ENCODE measurements at regions not wholly inside any gene's neighbourhood (a gene's known extent, or its start where the extent isn't known, plus 50 kb on each side); places are given as distances from the start of the nearest gene placed in this dataset.
"Not testable (repeated sequence)": the region's sequence is repeated elsewhere in the genome, so short reads cannot be mapped to it uniquely, and the experiment has no call there.

DNA sequence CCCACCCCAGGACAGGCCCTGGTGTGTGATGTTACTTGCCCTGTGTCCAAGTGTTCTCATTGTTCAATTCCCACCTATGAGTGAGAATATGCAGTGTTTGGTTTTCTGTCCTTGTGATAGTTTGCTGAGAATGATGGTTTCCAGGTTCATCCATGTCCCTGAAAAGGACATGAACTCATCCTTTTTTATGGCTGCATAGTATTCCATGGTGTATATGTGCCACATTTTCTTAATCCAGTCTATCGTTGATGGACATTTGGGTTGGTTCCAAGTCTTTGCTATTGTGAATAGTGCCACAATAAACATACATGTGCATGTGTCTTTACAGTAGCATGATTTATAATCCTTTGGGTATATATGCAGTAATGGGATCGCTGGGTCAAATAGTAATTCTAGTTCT lies 340.2 kb upstream of the MEIS1 start:
- H3K4me3 ChIP-seq (ENCODE audit: insufficient read depth, low read depth, low read length); H3K4me1 ChIP-seq (ENCODE audit: control insufficient read depth, insufficient read depth, low read length); H3K27ac ChIP-seq (ENCODE audit: insufficient read depth, low read depth, low read length, poor library complexity, severe bottlenecking); H3K36me3 ChIP-seq (ENCODE audit: control insufficient read depth, insufficient read depth, low read length); H3K9me3 ChIP-seq (ENCODE audit: control insufficient read depth, low read length); H3K27me3 ChIP-seq (ENCODE audit: control insufficient read depth, insufficient read depth, low read length, poor library complexity, severe bottlenecking): not testable (repeated sequence)
- WGBS, 2 experiments = 83% methylated on average over 1 of the region's 2 CpGs; no CpG with 5 or more reads in 1 of the 2 experiments

DNA sequence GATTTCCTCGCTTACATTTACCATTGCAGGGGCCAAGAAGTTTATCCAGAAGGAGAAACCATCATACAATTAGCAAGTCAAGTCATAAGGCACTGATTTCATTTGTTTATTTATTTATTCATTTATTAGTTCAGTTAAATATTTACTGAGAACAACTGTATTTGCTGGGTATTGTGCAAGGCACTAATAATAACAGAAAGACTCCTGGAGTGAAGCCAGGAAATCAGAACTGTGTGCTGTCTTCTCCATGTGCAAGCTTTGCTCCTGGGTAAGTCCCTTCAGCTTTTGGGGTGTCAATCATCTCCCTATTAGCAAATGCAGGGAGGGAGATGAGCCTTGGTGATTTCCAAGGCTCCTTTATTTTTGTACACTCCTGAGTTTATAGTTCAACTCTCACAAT lies 341.6 kb upstream of the MEIS1 start:
- WGBS, 2 experiments = 95 to 100% methylated on average over 1 of the region's 1 CpG
- Histone ChIP-seq H3K36me3 (ENCODE audit: control insufficient read depth, insufficient read depth, low read length) (no peaks in the 10 kb centered on the region), H3K4me1 (ENCODE audit: control insufficient read depth, insufficient read depth, low read length) (no peaks in the 10 kb centered on the region), H3K9me3 (ENCODE audit: control insufficient read depth, low read length) (no peaks in the 10 kb centered on the region), H3K27me3 (ENCODE audit: control insufficient read depth, insufficient read depth, low read length, poor library complexity, severe bottlenecking) (no peaks in the 10 kb centered on the region), H3K4me3 (ENCODE audit: insufficient read depth, low read depth, low read length) (no peak overlapping the region), H3K27ac (ENCODE audit: insufficient read depth, low read depth, low read length, poor library complexity, severe bottlenecking) (no peak overlapping the region)

DNA sequence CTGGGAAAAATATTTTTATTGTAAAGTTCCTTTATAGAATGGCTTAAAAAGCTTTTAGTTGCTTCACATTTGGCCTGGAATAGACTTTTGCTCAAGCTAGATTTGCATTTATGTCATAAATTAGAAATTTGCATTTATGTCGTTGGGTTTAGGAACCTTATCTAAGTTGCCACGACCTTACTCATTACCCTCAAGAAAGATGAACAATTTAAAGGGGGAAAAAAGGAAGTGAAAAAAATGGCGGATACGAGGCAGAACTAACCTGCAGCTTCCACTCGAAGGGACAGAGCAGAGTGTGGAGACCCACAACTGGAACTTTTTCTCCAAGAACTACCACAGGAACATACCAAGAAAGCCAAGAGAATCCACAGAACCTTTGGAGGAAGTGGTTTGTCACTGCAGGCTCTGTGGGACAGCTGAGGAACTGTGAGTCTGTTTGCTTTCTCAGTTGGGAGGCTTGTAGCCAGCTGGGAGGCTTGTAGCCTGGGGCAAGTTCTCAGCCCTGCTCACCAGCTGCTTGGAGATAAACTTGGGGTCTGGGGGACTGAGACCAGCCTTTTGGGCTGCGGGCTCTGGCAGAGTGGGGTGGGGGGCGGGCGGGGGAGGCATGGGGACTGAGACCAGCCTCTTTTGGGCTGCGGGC lies 349.9 kb upstream of the MEIS1 start:
- H3K4me1 ChIP-seq (ENCODE audit: control insufficient read depth, insufficient read depth, low read length) = peaks cover 3% of the 10 kb centered on the region
- 94 to 98% methylated on average over 9 of the region's 9 CpGs for WGBS, 2 experiments
- no peaks in the 10 kb centered on the region for H3K36me3 ChIP-seq (ENCODE audit: control insufficient read depth, insufficient read depth, low read length)
- no peaks in the 10 kb centered on the region for H3K27me3 ChIP-seq (ENCODE audit: control insufficient read depth, insufficient read depth, low read length, poor library complexity, severe bottlenecking)
- H3K9me3 ChIP-seq (ENCODE audit: control insufficient read depth, low read length) = no peaks in the 10 kb centered on the region
- H3K27ac ChIP-seq (ENCODE audit: insufficient read depth, low read depth, low read length, poor library complexity, severe bottlenecking) = no peak overlapping the region
- H3K4me3 ChIP-seq (ENCODE audit: insufficient read depth, low read depth, low read length) = no peak overlapping the region

DNA sequence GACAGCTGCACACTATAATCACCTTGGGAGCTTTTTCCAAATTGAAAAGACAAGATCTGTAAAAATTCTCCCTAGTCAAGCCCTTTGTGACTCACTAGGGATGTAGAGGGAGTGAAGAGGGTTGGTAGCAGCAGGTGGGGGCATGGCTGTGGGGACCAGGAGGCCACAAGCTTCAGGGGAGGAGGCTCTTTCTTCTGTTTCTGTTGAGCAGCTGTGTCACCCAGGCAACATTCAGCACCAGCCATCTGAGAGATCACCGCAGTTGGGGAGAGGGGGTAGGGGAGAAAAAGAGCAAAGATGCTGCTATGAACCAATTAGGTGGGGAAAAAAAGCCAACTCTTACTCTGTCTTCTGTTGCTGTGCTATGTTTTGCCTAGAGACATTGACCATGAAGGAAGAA lies 352.3 kb upstream of the MEIS1 start:
- Histone ChIP-seq H3K9me3 (ENCODE audit: control insufficient read depth, low read length) (no peaks in the 10 kb centered on the region), H3K27me3 (ENCODE audit: control insufficient read depth, insufficient read depth, low read length, poor library complexity, severe bottlenecking) (no peaks in the 10 kb centered on the region), H3K4me1 (ENCODE audit: control insufficient read depth, insufficient read depth, low read length) (peaks cover 5% of the 10 kb centered on the region), H3K27ac (ENCODE audit: insufficient read depth, low read depth, low read length, poor library complexity, severe bottlenecking) (no peak overlapping the region), H3K36me3 (ENCODE audit: control insufficient read depth, insufficient read depth, low read length) (no peaks in the 10 kb centered on the region), H3K4me3 (ENCODE audit: insufficient read depth, low read depth, low read length) (no peak overlapping the region)
- WGBS, 2 experiments = 48 to 91% methylated on average over 1 of the region's 1 CpG

DNA sequence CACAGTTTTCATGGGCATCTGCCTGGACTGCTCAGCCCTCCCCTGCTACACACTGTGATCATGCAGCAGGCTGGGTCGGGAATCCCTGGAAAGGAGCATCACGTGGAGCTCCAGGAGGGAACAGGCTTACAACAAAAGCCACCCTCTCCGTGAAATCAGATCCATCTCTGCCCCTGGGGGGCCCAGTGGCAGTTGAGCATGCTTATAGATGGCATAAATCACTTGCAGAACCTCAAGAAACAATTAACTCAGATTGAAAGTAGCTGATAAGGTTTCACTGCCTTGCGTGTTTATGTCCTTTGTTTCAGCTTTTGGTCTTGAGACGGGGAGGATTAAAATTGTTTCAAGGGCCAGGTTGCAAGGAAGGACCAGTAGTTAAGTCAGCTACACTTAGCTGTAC lies 354.8 kb upstream of the MEIS1 start:
- no peaks in the 10 kb centered on the region for H3K27me3 ChIP-seq (ENCODE audit: control insufficient read depth, insufficient read depth, low read length, poor library complexity, severe bottlenecking)
- no peak overlapping the region for H3K4me3 ChIP-seq (ENCODE audit: insufficient read depth, low read depth, low read length)
- no peaks in the 10 kb centered on the region for H3K36me3 ChIP-seq (ENCODE audit: control insufficient read depth, insufficient read depth, low read length)
- H3K4me1 ChIP-seq (ENCODE audit: control insufficient read depth, insufficient read depth, low read length) = peaks cover 5% of the 10 kb centered on the region
- no peaks in the 10 kb centered on the region for H3K9me3 ChIP-seq (ENCODE audit: control insufficient read depth, low read length)
- H3K27ac ChIP-seq (ENCODE audit: insufficient read depth, low read depth, low read length, poor library complexity, severe bottlenecking) = no peak overlapping the region
- 51 to 57% methylated on average over 5 of the region's 5 CpGs for WGBS, 2 experiments

DNA sequence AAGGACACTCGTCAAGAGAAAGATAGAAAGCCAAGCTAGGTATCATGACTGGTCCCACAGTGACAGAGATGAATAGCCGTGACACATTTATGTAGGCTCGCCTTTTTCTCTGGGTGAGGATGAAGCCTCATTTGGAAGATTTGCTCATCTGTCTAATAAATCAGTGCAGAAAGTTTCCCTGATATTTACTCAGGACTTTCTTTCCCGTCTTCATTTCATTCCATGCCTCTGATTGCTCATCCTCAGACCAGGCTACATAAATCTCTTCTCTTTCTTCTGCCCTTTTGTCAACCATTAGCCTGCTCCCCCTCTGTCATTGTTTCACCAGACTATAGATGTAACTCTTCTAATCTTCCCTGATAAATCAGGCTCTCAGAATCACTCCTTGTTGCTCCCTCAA lies 361.8 kb upstream of the MEIS1 start:
- H3K36me3 ChIP-seq (ENCODE audit: control insufficient read depth, insufficient read depth, low read length) = no peaks in the 10 kb centered on the region
- H3K9me3 ChIP-seq (ENCODE audit: control insufficient read depth, low read length) = no peaks in the 10 kb centered on the region
- H3K4me3 ChIP-seq (ENCODE audit: insufficient read depth, low read depth, low read length) = no peak overlapping the region
- no peaks in the 10 kb centered on the region for H3K27me3 ChIP-seq (ENCODE audit: control insufficient read depth, insufficient read depth, low read length, poor library complexity, severe bottlenecking)
- H3K27ac ChIP-seq (ENCODE audit: insufficient read depth, low read depth, low read length, poor library complexity, severe bottlenecking) = no peak overlapping the region
- 89 to 90% methylated on average over 4 of the region's 4 CpGs for WGBS, 2 experiments
- no peaks in the 10 kb centered on the region for H3K4me1 ChIP-seq (ENCODE audit: control insufficient read depth, insufficient read depth, low read length)

DNA sequence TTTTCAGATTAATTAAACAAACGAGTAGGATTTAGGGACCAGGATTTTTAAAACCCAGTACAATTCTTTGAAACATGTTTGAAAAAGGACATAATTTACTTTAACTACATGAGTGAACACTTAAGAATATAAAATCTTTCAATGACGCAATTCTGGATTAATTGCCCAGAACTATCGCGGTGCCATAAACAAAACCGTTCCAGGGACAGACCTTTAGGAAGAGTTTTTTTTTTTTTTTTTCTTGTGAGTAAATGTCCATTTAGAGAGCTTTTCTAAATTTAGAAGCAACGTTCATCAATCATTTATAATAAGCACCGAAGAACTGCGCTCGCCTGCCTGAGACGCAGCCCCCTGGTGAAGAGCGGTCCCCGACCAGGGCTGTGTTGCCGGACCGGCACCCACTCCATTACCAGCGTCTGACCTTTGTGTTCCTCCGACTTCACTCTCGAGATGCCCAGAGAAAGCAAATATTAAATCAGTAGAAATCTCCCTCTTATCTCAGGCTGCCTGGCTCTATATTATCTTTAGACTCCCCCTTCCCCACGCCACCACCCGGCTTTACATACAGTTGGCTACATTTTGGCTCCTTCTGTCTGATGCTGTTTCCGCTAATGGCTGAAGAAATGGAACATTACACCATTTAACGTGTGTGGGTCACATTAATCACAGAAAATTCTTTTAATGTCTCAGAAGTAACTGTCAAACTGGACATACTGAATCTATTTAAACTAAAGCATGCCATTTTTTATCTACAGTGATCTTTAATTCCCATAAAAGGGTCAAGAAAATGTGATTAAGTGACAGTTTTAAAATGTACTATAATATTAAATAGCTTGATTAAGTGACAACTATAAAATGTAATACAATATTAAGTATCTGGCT lies 364.0 kb upstream of the MEIS1 start:
- WGBS, 2 experiments = 94 to 96% methylated on average over 20 to 21 of the region's 21 CpGs
- Histone ChIP-seq H3K36me3 (ENCODE audit: control insufficient read depth, insufficient read depth, low read length) (no peaks in the 10 kb centered on the region), H3K4me1 (ENCODE audit: control insufficient read depth, insufficient read depth, low read length) (no peaks in the 10 kb centered on the region), H3K27ac (ENCODE audit: insufficient read depth, low read depth, low read length, poor library complexity, severe bottlenecking) (no peak overlapping the region), H3K9me3 (ENCODE audit: control insufficient read depth, low read length) (no peaks in the 10 kb centered on the region), H3K27me3 (ENCODE audit: control insufficient read depth, insufficient read depth, low read length, poor library complexity, severe bottlenecking) (no peaks in the 10 kb centered on the region), H3K4me3 (ENCODE audit: insufficient read depth, low read depth, low read length) (no peak overlapping the region)

DNA sequence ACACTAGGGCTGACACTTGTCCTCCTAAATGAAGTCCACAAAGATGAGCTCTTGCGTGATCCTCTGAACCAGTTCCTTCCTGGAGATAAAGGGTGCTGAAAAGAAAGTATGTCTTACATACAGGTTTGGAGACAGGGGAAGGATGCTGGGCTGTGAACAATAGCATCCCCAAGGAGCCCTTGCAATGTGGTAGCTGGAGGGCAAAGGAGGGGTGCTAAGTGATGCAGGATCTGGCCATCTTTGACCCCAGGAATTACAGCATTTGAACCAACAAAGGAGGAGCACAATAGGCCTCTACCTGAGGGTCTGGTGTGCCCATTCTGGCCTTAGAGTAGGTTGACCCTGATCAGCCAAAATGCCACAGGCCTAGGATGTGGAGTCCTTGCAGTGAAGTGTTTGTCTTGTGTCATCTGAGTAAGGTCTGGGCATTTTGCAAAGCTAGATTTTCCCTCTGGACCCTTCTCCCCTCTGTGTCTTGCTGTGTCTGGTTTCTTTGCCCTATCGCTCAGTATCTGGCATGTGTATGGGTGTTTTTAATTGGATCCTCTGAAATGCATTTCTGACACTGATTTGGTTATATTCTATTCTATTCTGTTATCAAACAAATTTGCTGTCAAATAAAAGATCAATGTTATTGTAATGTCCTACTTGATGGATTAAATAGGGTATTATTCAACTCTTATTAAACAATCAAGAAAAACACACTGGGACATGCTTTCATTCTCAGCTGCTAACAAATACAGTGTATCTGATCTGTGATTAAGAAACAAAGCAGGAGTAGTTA lies 364.8 kb upstream of the MEIS1 start:
- Histone ChIP-seq H3K36me3 (ENCODE audit: control insufficient read depth, insufficient read depth, low read length) (no peaks in the 10 kb centered on the region), H3K27me3 (ENCODE audit: control insufficient read depth, insufficient read depth, low read length, poor library complexity, severe bottlenecking) (no peaks in the 10 kb centered on the region), H3K4me1 (ENCODE audit: control insufficient read depth, insufficient read depth, low read length) (no peaks in the 10 kb centered on the region), H3K9me3 (ENCODE audit: control insufficient read depth, low read length) (no peaks in the 10 kb centered on the region), H3K4me3 (ENCODE audit: insufficient read depth, low read depth, low read length) (no peak overlapping the region), H3K27ac (ENCODE audit: insufficient read depth, low read depth, low read length, poor library complexity, severe bottlenecking) (no peak overlapping the region)
- 71 to 85% methylated on average over 1 of the region's 2 CpGs for WGBS, 2 experiments

DNA sequence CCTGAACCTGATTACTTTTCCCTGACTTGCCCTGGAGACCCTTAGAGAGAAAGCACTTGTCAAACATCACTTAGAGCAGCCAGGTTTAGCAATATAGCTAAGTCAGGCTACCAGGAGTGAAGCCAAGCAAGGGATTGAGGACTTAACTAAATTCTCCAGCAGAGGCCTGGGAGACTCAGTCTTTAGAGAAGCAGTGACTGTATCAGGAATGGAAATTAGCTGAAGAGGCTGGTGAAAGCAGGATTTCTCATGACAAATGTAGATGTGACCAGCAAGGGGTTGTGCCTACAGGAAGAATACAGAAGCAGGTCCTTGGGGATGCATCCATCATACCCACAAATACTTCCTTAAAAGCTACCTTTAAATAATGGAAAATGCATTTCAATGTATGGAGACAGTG lies 368.9 kb upstream of the MEIS1 start:
- no peaks in the 10 kb centered on the region for H3K4me1 ChIP-seq (ENCODE audit: control insufficient read depth, insufficient read depth, low read length)
- H3K27ac ChIP-seq (ENCODE audit: insufficient read depth, low read depth, low read length, poor library complexity, severe bottlenecking) = no peak overlapping the region
- H3K9me3 ChIP-seq (ENCODE audit: control insufficient read depth, low read length) = no peaks in the 10 kb centered on the region
- H3K36me3 ChIP-seq (ENCODE audit: control insufficient read depth, insufficient read depth, low read length) = no peaks in the 10 kb centered on the region
- H3K27me3 ChIP-seq (ENCODE audit: control insufficient read depth, insufficient read depth, low read length, poor library complexity, severe bottlenecking) = no peaks in the 10 kb centered on the region
- H3K4me3 ChIP-seq (ENCODE audit: insufficient read depth, low read depth, low read length) = no peak overlapping the region

DNA sequence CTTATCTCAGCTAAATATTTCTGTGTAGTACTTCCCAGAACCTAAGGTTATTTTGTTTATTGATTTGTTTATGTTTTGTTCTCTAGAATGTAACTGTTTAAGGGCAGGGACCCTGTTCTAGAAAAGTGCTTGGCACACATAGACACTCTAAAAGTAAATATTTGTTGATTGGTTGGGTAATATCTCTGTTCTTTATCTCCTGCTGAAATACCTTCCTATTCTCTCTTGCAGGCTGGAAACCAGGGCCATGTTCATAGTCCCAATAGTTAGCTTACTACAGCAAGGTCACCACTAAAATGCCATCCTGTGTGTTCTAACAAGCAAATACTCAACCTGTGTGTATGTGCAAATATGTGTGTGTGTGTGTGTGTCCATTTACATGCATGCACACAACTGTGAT lies 375.6 kb upstream of the MEIS1 start:
- Histone ChIP-seq H3K36me3 (ENCODE audit: control insufficient read depth, insufficient read depth, low read length) (no peaks in the 10 kb centered on the region), H3K27ac (ENCODE audit: insufficient read depth, low read depth, low read length, poor library complexity, severe bottlenecking) (no peak overlapping the region), H3K27me3 (ENCODE audit: control insufficient read depth, insufficient read depth, low read length, poor library complexity, severe bottlenecking) (no peaks in the 10 kb centered on the region)

More for the DNA sequence above, 375.6 kb upstream of the MEIS1 start:
- Histone ChIP-seq H3K4me3 (ENCODE audit: insufficient read depth, low read depth, low read length) (no peak overlapping the region), H3K9me3 (ENCODE audit: control insufficient read depth, low read length) (no peaks in the 10 kb centered on the region), H3K4me1 (ENCODE audit: control insufficient read depth, insufficient read depth, low read length) (no peaks in the 10 kb centered on the region)
